OCI-LY3 (cell line): ENCODE measurements at regions not wholly inside any gene's neighbourhood (a gene's known extent, or its start where the extent isn't known, plus 50 kb on each side); places are given as distances from the start of the nearest gene placed in this dataset.

Experiments used
- H2AFZ ChIP-seq: fragments of 200-600, 300-600 bp; shearing (Covaris generic); 2 replicates; pipeline ENCODE4 v1.6.0; 2014; ENCODE audit warnings: antibody characterized with exemption, low read depth, low read length
- H3K27ac ChIP-seq: fragments of 200-600, 300-600 bp; sonication (generic); 2 replicates; pipeline ENCODE4 v1.5.1; 2014; ENCODE audit warnings: mild to moderate bottlenecking, low read length, moderate library complexity, mixed read lengths
- H3K27me3 ChIP-seq: fragments of 200-600, 300-600 bp; sonication (generic); 2 replicates; pipeline ENCODE4 v1.6.1; 2014; ENCODE audit warnings: low read depth, low read length, mixed read lengths
- H3K36me3 ChIP-seq: fragments of 200-600, 300-600 bp; sonication (generic); replicated peaks from 2 replicates; pipeline ENCODE3; 2014; ENCODE audit warnings: low read depth, low read length, mixed read lengths
- H3K4me1 ChIP-seq: fragments of 300-600, 200-600 bp; sonication (generic); 2 replicates; pipeline ENCODE4 v1.6.1; 2014; ENCODE audit warnings: low read length, mixed read lengths
- H3K4me2 ChIP-seq: fragments of 200-600, 300-600 bp; sonication (generic); 2 replicates; pipeline ENCODE4 v1.6.1; 2014; ENCODE audit warnings: low read length, mixed read lengths
- H3K4me3 ChIP-seq: fragments of 300-600, 200-600 bp; sonication (generic); 2 replicates; pipeline ENCODE4 v1.5.1; 2014; ENCODE audit warnings: antibody characterized with exemption, mild to moderate bottlenecking, low read length, moderate library complexity
- H3K79me2 ChIP-seq: fragments of 300-600, 200-600 bp; shearing (Covaris generic); 2 replicates; pipeline ENCODE4 v1.6.1; 2014; ENCODE audit warnings: mild to moderate bottlenecking, low read length, mixed read lengths
- H3K9ac ChIP-seq: fragments of 300-600, 200-600 bp; shearing (Covaris generic); 2 replicates; pipeline ENCODE4 v1.6.0; 2014; ENCODE audit warnings: mild to moderate bottlenecking, low read length, moderate library complexity
- H3K9me3 ChIP-seq: fragments of 200-600, 300-600 bp; shearing (Covaris generic); 2 replicates; pipeline ENCODE4 v1.6.1; 2014; ENCODE audit warnings: low read length, mixed read lengths; ENCODE audit not compliant: insufficient read depth
- H4K20me1 ChIP-seq: fragments of 200-600, 300-600 bp; sonication (generic); 2 replicates; pipeline ENCODE4 v1.6.1; 2016; ENCODE audit warnings: low read length, mixed read lengths; ENCODE audit not compliant: insufficient read depth
- CTCF ChIP-seq: fragments of 200-600, 300-600 bp; sonication (generic); IDR thresholded peaks from 2 replicates; pipeline ENCODE4 v1.5.1; 2014; ENCODE audit warnings: antibody characterized with exemption, low read length, low read depth
- EZH2phosphoT487 ChIP-seq: fragments of 200-600 bp; shearing (Covaris generic); IDR thresholded peaks from 2 replicates; pipeline ENCODE4 v1.6.1; 2018; ENCODE audit warnings: antibody characterized with exemption, mixed run types, low read depth

- Histone ChIP-seq H3K9me3 (no peaks in the 10 kb centered on the region), H4K20me1 (no peaks in the 10 kb centered on the region), H3K4me1 (no peaks in the 10 kb centered on the region), H3K4me2 (no peak overlapping the region), H3K36me3 (no peaks in the 10 kb centered on the region), H3K27ac (no peak overlapping the region), H3K9ac (no peak overlapping the region), H3K27me3 (no peaks in the 10 kb centered on the region), H2AFZ (no peak overlapping the region), H3K4me3 (no peak overlapping the region), H3K79me2 (no peaks in the 10 kb centered on the region)
- TF ChIP-seq EZH2phosphoT487, result no peak
- TF ChIP-seq CTCF, result no peak
These were observed 492.8 kb upstream of the FSIP2 start for GRCh38 chr2:185245806-185246205.

GRCh38 chr2:185246717-185247116 lies 491.9 kb upstream of the FSIP2 start:
- H3K79me2 ChIP-seq, result no peaks in the 10 kb centered on the region
- H3K9me3 ChIP-seq, result no peaks in the 10 kb centered on the region
- H3K4me1 ChIP-seq, result no peaks in the 10 kb centered on the region
- no peak overlapping the region for H3K9ac ChIP-seq
- TF ChIP-seq EZH2phosphoT487, result no peak
- no peak for TF ChIP-seq CTCF
- H3K36me3 ChIP-seq, result no peaks in the 10 kb centered on the region
- no peak overlapping the region for H2AFZ ChIP-seq
- H4K20me1 ChIP-seq, result no peaks in the 10 kb centered on the region
- no peak overlapping the region for H3K4me3 ChIP-seq
- no peak overlapping the region for H3K27ac ChIP-seq
- no peak overlapping the region for H3K4me2 ChIP-seq
- no peaks in the 10 kb centered on the region for H3K27me3 ChIP-seq

- Histone ChIP-seq H3K4me3 (no peak overlapping the region), H2AFZ (peak overlapping the region; percentile 25; the same call in 1 of the 2 replicates), H3K9me3 (no peaks in the 10 kb centered on the region), H3K4me1 (peaks cover 9% of the 10 kb centered on the region), H3K36me3 (peaks cover 4% of the 10 kb centered on the region), H3K79me2 (no peaks in the 10 kb centered on the region), H3K4me2 (no peak overlapping the region), H3K27me3 (no peaks in the 10 kb centered on the region), H3K9ac (no peak overlapping the region), H4K20me1 (no peaks in the 10 kb centered on the region), H3K27ac (no peak overlapping the region)
- TF ChIP-seq CTCF (no peak), EZH2phosphoT487 (no peak)
These were observed 483.0 kb upstream of the FSIP2 start for GRCh38 chr2:185255566-185255965.

DNA sequence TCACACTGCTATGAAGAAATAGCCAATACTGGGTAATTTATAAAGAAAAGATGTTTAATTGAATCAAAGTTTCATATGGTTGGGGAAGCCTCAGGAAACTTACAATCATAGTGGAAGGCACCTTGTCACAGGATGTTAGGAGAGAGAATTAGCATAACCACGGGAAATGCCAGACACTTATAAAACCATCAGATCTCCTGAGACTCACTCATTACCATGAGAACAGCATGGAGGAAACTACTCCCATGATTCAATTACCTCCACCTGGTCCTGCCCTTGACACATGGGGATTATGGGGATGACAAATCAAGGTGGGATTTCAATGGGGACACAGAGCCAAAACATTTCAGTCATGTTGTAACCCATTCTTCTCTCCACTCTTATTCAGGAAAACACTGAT lies 472.9 kb upstream of the FSIP2 start:
- no peaks in the 10 kb centered on the region for H3K4me1 ChIP-seq
- H3K27me3 ChIP-seq, result no peaks in the 10 kb centered on the region
- H3K9me3 ChIP-seq, result no peaks in the 10 kb centered on the region
- H3K9ac ChIP-seq, result no peak overlapping the region
- no peak overlapping the region for H2AFZ ChIP-seq
- H3K4me3 ChIP-seq, result no peak overlapping the region
- TF ChIP-seq CTCF, result no peak
- no peak for TF ChIP-seq EZH2phosphoT487
- no peaks in the 10 kb centered on the region for H4K20me1 ChIP-seq
- no peaks in the 10 kb centered on the region for H3K36me3 ChIP-seq
- H3K4me2 ChIP-seq, result no peak overlapping the region
- H3K27ac ChIP-seq, result no peak overlapping the region
- H3K79me2 ChIP-seq, result no peaks in the 10 kb centered on the region
